NCI-H2171 (cell line): ENCODE measurements at regions not wholly inside any gene's neighbourhood (a gene's known extent, or its start where the extent isn't known, plus 50 kb on each side); places are given as distances from the start of the nearest gene placed in this dataset.

ENCODE experiments used
- DNase-seq: peaks from one replicate; lab custom pipeline; 2025; lab: John Stamatoyannopoulos, UW

DNA sequence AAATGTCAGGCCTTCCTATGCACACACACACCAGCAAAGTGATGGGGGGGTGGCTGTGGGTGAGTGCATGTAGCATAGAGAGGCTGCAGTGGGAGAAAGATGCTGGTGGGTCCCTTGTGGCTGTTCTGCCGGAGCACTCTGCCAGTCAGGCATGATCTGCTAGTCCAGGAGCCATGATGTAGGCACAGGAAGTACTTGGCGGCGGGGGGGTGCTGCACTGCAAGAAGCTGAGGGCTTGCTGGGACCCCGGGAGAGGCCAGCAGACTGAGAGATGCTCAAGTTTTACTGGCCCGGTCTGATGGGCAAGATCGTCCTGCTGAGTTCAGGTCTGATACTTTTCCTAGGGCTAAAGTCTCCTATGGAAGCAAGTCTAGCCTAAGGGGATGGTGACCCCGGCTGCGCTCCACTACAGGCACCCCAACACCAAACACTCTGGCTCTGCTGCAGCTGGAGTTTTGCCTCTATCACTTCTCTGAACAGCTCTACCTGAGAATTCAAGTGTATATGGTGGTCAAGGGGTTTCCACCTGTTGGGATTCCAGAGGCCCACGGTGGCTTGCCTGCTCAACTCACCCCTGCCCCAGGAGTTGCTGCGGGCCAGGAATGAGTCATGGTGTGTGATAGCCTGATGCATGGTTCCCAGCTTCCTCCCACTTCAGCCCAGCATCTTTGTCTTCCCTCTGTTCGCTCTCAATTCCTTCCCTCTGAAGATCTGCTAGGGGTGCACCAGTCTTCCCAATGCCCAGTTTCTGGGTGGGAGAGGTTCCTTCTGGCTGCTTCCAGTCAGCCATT lies 971.8 kb upstream of the ADGRB3 start:
- no peak for DNase-seq

DNA sequence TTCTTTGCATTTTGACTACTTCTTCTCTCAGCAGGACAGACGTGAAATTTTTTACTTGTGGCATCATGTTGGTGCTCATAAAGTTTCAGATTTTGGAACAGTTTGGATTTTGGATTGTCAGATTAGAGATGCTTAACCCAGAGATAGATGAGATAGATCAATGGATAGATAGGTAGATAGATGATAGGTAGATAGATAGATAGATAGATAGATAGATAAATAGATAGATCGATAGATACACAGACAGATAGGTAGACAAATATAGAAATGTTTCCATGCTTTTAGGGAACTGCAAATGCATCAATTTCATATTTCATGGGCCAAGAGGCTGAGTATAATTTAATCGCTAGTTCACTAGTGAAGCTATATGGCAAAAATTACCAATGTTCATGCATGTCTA lies 981.5 kb upstream of the ADGRB3 start:
- no peak for DNase-seq

DNA sequence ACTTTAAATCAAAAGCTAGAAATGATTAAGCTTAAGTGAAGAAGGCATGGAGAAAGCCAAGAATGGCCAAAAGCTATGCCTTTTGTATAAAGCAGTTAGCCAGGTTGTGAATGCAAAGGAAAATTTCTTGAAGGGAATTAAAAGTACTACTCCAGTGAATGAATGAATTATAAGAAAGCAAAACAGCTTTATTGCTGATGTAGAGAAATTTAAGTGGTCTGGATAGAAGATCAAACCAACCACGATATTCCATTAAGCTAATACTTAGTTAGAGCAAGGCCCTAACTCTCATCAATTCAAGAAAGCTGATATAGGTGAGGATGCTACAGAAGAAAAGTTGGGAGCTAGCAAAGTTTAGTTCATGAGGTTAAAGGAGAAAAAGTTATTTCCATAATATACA lies 988.5 kb upstream of the ADGRB3 start:
- DNase-seq: no peak

DNA sequence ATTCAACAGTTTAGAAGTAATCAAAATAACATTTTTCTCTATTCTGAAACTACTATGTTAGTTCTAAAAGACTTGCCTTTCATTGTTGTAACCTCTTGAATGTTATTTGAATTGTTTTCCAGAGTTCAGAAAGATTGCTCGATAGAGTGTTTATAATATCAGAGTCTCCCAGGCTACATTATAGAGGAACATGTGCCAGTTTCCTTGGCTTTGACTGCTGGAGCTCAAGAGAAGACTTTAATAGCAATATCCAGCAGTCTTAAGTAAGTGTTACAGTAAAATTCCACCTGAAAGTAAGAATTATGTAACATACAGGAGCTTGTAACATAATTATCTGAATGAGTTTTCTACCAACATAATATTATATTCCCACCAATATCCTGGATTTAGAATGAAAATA lies 991.8 kb upstream of the ADGRB3 start:
- DNase-seq: no peak

DNA sequence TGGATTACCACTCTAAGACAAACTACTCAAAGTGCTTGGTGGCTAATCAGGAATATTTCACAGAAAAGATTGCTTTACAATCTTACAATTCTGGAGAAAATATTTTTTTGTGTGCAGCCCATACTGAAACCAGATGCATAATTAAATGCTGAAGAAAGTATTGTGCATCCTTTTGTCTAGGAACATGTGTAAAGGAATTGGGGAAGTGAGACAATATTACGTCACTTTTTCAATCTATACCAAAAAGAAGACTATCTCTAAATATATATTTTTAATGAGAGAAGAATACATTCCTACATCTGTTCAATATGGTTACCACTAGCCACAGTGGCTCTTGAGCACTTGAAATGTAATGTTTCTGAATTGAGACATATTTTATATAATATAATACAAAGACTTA lies 992.5 kb upstream of the ADGRB3 start:
- no peak for DNase-seq

DNA sequence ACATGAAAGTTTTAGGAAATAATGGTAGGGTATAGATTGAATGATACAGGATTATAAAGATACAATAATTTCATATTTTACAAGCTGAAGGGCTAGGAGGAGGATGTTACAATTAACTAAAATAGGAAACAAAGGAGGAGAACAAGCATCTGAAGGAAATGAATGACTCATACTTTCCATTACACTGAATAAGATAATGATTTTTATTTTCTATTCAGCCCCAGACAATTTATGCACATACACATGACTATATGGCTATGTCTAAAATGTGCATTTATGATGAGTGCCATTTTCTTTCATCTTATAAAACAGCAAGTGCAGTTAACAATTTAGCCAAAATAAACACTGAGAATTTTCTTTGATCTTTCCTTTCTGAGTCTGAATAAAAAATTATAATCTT lies 994.6 kb upstream of the ADGRB3 start:
- no peak for DNase-seq

DNA sequence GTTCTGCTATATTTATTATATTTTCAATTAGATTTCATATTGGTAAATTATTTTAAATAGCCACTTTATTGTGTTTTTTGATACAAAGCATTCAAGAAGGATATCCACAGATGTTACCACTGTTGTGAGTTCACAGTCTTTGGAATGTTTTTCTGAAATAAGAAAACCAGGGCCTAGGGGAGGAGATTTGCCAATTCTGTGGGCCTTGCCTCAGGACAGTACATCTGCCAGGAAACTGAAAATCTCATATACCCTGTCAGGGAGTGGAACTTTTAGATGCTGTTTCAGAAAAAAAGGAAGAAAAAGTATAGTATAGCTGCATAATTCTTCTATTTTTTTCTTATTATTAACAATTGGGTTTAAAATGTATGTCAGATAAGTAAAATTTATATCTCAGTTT lies 995.9 kb upstream of the ADGRB3 start:
- no peak for DNase-seq

DNA sequence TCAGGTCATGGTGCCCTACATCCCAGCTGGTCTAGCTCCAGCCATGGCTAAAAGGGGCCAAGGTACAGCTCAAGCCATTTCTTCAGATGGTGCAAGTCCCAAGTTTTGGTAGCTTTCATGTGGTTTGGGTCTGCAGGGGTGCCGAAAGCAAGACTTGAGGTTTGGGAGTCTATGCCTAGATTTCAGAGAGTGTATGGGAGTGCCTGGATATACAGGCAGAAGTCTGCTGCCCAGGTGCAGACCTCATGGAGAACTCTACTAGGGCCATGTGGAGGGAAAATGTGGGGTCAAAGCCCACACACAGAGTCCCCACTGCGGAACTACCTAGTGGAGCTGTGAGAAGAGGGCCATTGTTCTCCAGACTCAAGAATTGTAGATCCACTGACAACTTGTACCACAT lies 1000.9 kb upstream of the ADGRB3 start:
- DNase-seq: no peak

DNA sequence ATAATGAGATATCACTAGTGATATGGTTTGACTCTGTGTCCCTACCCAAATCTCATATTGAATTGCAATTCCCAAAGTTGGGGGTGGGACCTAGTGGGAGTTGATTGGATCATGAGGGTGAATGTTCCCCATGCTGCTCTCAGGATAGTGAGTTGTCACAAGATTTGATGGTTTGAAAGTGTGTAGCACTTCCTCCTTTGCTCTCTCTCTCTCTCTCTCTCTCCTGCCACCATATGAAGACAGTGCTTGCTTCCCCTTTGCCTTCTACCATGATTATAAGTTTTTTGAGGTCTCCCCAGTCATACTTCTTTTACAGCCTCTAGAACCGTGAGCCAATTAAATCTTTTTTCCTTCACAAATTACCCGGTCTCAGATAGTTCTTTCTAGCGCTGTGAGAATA lies 1002.0 kb upstream of the ADGRB3 start:
- no peak for DNase-seq

DNA sequence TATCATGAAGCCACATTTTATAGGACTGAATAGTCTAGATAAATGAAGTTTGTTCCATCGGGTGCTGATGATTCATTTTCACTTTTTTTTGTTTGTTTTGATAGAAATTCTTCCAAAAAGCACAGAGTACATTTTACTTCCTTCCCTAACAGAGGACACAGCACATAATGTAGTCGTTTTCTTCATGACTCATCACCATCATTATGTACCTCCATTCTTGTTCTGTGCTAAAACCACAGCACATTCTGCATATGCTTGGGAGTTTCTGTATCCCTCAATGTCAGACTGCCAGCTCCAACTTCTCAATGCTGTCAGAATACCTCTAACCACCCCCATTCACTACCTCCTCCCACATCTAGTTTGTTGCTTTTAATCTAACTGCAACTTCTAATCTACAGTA lies 1004.9 kb upstream of the ADGRB3 start:
- no peak for DNase-seq

DNA sequence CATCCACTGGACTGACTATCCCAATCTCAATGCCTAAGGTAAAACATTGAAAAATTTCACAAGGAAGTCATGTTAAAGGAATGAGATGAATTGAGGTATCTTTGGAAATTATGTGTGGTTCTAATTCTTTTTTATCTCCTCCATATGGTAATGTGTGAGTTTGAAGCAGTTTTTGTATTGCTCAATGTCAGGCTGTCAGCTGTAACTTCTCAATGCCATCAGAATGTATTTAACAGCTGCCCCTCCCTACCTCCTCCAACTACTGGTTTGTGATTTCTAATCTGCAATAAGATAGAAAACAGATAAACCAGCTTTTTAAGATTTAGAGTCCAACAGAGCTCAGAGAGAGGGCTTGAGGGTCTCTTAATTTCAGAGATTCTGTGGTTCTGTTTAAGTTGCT lies 1005.8 kb upstream of the ADGRB3 start:
- DNase-seq: no peak

DNA sequence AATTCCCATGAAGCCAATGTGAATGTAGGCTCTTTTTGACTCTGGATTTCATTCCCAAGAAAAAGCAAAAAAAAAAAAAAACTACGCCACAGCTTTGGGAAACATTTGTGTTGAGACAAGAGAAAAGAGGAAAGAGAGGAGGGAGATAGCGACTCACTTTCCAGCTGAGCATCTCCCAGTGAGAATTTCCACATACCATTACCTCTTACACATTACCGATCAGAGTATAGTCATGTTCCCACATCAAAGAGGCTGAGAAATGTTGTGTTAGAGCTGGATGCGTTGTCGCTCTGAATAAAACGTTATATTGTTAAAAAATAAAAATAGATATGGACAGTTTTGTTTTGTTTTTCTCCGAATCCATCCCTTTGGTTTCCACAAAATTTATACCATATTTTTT lies 1019.3 kb upstream of the ADGRB3 start:
- no peak for DNase-seq

DNA sequence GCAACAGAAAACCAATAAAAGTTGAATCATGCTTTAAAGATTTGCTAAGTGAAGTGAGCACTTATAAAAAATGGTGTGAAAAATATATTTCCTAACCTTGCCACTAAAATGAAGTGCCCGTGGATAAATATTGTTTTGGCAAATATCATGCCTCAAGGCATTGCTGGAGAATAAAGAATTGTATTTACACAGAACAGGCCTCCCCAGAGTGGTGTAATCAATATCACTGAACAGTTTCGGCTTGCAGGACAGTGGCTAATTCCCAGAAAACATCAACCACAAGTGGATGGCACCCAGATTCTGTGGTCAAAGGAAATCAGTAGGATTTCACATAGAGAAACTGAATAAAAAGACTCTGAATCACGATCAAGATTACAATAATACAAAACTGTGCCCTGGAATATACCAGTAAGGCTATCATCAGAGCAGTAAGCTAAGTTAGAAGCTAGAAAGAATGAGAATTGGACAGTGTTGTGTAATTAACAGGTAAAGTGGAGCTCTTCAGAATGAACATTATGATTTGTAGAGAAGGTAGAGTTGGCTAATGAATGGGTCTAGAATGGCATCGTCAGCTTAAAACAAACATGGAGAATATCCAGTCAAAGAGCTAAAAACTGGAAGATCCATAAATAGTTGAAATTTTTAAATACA lies 1026.9 kb upstream of the ADGRB3 start:
- DNase-seq: no peak

DNA sequence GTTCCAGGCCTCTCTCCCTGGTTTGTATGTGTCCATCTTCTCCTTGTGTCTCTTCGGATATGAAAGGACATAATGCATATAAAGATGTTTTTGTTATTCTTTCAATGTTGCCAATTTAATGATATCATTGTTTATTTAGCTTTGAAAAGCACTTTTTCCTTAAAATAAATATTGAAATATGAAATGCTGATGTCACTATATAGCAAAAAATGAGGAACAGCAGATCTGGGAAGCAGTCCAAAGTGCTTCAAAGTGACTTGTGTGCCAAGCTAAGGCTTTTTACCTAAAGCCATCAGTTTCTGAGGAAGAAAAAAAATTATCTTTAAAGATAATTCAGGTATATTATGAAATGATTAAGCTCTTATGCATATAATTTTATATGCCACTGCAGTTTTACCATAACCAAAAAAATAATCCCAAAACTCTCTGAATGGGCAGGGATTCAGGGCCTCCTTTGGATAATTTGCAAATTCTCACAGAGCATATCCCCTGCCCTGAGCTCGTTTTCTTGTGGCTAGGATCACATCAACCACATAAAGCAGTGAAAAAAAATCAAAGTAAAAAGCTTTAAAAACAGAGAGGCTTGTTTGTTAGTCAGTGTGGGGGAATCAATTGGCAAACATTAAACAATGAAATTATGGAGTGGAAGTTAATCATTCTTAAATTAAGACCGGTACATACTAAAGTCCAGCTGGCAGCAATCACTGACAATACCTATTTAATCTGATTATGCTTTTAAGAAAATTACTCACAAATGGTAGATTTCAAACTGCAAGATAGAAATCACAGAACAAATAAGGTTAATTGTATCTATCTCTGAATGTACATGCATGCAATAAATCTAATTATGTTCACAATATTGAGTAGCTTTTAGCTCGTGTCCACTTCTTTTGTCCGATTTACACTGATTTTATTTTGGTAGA lies 1027.9 kb upstream of the ADGRB3 start:
- no peak for DNase-seq

DNA sequence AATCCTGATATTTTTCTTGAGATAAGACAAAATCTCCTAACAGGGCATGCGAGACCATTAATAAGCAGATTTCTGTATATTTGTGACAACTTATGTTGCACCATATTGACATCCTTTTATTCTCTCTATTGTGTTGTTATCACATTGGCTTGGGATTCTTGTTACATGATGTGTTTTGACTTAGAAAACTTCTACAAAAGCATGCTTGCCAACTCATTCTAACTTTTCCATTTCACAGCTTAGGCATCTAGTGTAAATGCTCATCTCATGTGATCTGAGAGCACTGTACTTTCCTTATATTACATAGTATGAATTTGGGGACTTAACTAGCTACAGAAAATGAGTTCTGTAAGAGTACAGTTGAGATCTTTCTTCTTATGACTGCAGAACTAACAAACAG lies 1040.7 kb upstream of the ADGRB3 start:
- no peak for DNase-seq

DNA sequence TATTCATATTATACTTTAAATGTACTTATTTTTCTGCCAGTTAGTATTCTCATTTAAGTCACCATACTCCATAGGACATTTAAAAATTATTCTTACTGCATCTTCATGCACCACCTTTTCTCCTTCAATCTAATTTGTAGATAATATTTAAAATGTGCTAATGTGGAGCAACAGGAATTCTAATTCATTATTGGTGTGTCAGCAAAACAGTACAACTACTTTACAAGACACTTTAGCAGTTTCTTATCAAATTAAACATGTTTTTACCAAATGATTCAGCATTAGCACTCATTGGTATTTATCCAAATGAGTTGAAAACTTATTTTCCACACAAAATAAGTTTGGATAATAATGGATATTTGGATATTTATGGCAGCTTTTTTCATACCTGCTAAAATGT lies 1041.8 kb upstream of the ADGRB3 start:
- DNase-seq: no peak

DNA sequence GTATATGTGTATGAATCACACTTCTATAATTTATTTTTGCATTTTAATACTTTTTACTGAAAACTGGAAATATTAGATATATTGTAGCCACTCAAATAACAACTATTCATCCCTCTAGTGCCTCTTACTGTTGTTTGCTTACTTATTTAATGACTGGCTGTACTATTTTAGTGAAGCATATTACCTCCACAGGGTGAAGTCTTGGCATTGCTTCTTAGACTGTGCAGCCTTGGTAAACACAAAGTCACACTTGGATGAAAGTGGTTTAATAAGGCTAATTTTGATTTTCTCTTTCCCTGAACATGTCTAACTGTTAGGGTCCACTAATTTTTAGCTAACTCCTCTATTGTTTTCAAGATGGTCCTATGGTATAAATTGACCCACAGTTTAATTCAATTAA lies 1043.2 kb upstream of the ADGRB3 start:
- DNase-seq: no peak

DNA sequence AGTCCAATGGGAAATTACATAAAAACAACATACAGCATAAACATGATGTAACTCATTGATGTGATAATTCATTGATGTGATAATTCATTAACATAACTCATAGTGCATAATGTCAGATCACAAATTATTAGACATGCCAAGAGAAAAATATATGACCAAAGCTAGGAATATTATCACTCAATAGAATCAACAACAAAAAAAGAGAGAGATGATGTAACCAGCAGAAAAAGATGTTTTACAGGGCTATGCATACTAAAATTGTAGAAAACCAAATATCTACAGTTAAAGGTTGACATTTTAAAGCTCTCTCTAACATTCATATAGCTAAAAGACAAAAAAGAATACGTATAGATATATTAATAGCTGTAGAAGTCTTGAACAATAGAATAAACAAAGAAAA lies 1067.2 kb upstream of the ADGRB3 start:
- DNase-seq: no peak

DNA sequence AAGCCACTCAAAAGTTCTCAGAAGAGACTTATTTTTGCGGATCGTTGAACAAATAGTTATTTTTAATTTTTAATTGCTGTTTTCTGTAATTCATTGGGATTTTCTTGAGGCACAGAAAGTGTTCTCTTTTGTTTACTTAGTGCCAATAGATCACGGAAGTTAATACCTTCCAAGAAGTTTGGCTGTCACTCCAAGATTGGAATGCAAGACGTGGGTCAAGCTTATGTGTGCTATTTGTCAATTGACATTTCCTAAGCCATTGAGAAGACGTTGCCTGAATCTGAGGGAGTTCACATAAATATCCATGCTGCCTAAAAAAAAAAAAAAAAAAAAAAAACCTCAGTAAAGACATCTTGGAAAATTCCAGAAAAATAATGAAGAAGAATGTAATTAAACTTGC lies 1071.4 kb upstream of the ADGRB3 start:
- DNase-seq: no peak

DNA sequence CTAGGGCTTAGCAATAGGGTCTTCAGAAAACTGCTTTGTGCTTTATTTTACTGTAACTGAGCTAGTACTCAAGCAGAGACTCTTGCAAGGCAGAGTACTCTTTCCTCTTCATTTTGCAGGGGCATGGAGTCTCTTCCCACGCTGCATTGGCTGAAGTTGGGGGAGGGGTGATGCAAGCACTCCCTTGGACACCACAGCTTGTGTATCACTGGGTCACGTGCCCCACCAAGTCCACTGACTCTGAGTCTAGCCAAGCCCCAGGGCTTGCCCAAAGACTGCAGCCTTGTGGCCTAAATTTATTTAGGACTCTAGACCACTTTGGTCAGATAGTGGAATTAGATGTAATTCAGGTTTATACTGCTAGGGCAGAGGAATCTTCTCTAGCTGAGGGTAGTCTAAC lies 1075.0 kb upstream of the ADGRB3 start:
- no peak for DNase-seq

DNA sequence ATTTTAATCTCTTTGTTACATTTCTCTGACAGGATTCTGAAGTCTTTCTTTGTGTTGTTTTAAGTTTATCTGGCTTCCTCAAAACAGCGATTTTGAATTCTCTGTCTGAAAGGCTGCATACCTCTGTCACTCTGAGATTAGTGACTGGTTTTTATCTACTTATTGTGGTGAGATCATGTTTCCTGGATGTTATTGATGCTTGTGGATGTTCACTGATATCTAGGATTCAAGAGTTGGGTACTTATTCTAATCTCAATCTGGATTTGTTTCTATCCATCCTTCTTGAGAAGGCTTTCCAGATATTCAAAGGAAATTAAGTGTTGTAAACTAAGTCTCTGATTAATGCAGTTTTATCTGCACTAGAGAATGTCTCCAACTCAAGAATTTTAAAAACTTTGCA lies 1076.1 kb upstream of the ADGRB3 start:
- no peak for DNase-seq

DNA sequence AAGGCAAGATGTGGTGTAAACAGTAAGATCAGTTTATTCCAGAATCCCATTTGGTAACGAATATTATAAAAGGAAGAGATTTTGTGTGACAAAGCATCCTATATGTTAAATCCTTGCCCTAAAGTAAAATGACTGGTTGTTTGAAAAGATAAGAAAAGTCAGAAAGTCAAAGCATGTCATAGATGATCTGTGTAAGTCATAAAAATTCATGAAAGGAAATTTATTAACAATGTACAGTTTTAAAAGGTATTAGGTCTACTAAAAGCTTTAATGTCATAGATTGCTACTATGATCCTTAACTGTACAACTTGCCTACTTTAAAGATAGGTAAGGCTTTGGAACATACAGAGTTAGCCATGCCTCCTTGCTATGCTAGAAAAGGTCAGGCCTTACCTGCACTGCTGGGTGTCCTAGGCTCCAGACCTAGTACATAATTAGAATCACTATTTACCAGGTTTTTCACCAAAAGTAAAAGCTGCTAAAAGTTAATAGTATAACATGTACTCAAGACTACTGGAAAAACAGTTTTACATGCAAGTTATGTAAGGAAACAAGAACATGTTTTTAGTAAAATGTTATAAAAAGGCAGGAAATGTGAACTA lies 1090.1 kb upstream of the ADGRB3 start:
- DNase-seq: no peak

DNA sequence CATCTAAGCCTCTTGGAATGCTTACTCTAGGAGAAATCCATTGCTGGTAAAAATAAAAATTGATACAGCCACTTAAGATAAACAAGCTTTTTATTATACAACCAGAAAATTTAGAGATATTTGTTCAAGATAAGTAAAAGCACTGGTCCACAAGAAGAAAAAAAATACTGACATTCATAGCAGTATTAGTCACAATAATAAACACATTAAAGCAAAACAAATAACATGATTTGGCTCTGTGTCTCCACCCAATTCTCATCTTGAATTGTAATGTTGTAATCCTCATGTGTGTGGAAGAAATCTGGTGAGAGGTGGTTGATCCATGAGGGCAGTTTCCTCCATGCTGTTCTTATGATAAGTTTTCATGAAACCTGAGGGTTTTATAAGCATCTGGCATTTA lies 1093.5 kb upstream of the ADGRB3 start:
- no peak for DNase-seq
